ENCODE measurements at regions not wholly inside any gene's neighbourhood (a gene's known extent, or its start where the extent isn't known, plus 50 kb on each side); places are given as distances from the start of the nearest gene placed in this dataset.
"Not testable (repeated sequence)": the region's sequence is repeated elsewhere in the genome, so short reads cannot be mapped to it uniquely, and the experiment has no call there.

- DNase-seq (ENCODE audit: low read depth in 2 of 2, low spot score in 1 of 2), result no peak
Measured at GRCh38 chr16:87119748-87120147, 197.4 kb downstream of the C16orf95 start.

- DNase-seq (ENCODE audit: low read depth in 2 of 2, low spot score in 1 of 2), result no peak
Measured at GRCh38 chr16:87121816-87122215, 195.4 kb downstream of the C16orf95 start.

GRCh38 chr16:87123356-87124001 is 193.7 kb downstream of the C16orf95 start:
- DNase-seq (ENCODE audit: low read depth in 2 of 2, low spot score in 1 of 2), result no peak

- DNase-seq (ENCODE audit: low read depth in 2 of 2, low spot score in 1 of 2), result not testable (repeated sequence)
Measured at GRCh38 chr16:87124405-87124804, 192.8 kb downstream of the C16orf95 start.

- no peak for DNase-seq (ENCODE audit: low read depth in 2 of 2, low spot score in 1 of 2)
Measured at GRCh38 chr16:87125206-87126155, 191.7 kb downstream of the C16orf95 start.

- no peak for DNase-seq (ENCODE audit: low read depth in 2 of 2, low spot score in 1 of 2)
Measured at GRCh38 chr16:87126403-87127025, 190.7 kb downstream of the C16orf95 start.

- no peak for DNase-seq (ENCODE audit: low read depth in 2 of 2, low spot score in 1 of 2)
Measured at GRCh38 chr16:87127061-87127765, 190.0 kb downstream of the C16orf95 start.

GRCh38 chr16:87127766-87128147 is 189.4 kb downstream of the C16orf95 start:
- no peak for DNase-seq (ENCODE audit: low read depth in 2 of 2, low spot score in 1 of 2)

GRCh38 chr16:87129771-87130170 is 187.4 kb downstream of the C16orf95 start:
- no peak for DNase-seq (ENCODE audit: low read depth in 2 of 2, low spot score in 1 of 2)

- DNase-seq (ENCODE audit: low read depth in 2 of 2, low spot score in 1 of 2), result no peak
Measured at GRCh38 chr16:87131061-87131995, 185.9 kb downstream of the C16orf95 start.

GRCh38 chr16:87131996-87132345 is 185.2 kb downstream of the C16orf95 start:
- no peak for DNase-seq (ENCODE audit: low read depth in 2 of 2, low spot score in 1 of 2)

GRCh38 chr16:87132361-87133014 is 184.7 kb downstream of the C16orf95 start:
- DNase-seq (ENCODE audit: low read depth in 2 of 2, low spot score in 1 of 2), result no peak

- no peak for DNase-seq (ENCODE audit: low read depth in 2 of 2, low spot score in 1 of 2)
Measured at GRCh38 chr16:87133112-87133850, 183.9 kb downstream of the C16orf95 start.

- DNase-seq (ENCODE audit: low read depth in 2 of 2, low spot score in 1 of 2), result no peak
Measured at GRCh38 chr16:87133966-87134627, 183.1 kb downstream of the C16orf95 start.

- DNase-seq (ENCODE audit: low read depth in 2 of 2, low spot score in 1 of 2), result no peak
Measured at GRCh38 chr16:87134628-87134995, 182.6 kb downstream of the C16orf95 start.

GRCh38 chr16:87135246-87136030 is 181.8 kb downstream of the C16orf95 start:
- no peak for DNase-seq (ENCODE audit: low read depth in 2 of 2, low spot score in 1 of 2)

GRCh38 chr16:87138316-87138715 is 178.9 kb downstream of the C16orf95 start:
- no peak for DNase-seq (ENCODE audit: low read depth in 2 of 2, low spot score in 1 of 2)

- DNase-seq (ENCODE audit: low read depth in 2 of 2, low spot score in 1 of 2), result no peak
Measured at GRCh38 chr16:87138738-87139267, 178.4 kb downstream of the C16orf95 start.

Data from stimulated activated CD8-positive, alpha-beta memory T cell treated with anti-CD3 and anti-CD28 coated beads, Interleukin-4, amount 100 ng/mL, for 4 hours (primary cell).